HEK293T (cell line): ENCODE measurements at regions not wholly inside any gene's neighbourhood (a gene's known extent, or its start where the extent isn't known, plus 50 kb on each side); places are given as distances from the start of the nearest gene placed in this dataset.

Source experiments
- CTCF ChIA-PET: fragments of 350-600 bp; formaldehyde crosslinking; extraction: SDS; loops from one replicate; lab custom pipeline; 2021; ENCODE audit warnings: antibody characterized with exemption, inconsistent platforms; lab: Yijun Ruan, JAX
- POLR2A ChIA-PET: fragments of 350-600 bp; formaldehyde crosslinking; extraction: SDS; loops from one replicate; lab custom pipeline; 2020; ENCODE audit warnings: antibody characterized with exemption, inconsistent platforms; lab: Yijun Ruan, JAX
- DNase-seq: peaks from one replicate; pipeline ENCODE4 v3.0.0; 2012; ENCODE audit warnings: mixed read lengths; ENCODE audit errors: extremely low spot score
- ARNT ChIP-seq: fragments of 450-650 bp; IDR thresholded peaks from 2 replicates; pipeline ENCODE4 v1.6.1; 2017; ENCODE audit warnings: mild to moderate bottlenecking
- BHLHE40 ChIP-seq: fragments of 450-650 bp; IDR thresholded peaks from 2 replicates; pipeline ENCODE4 v1.6.1; 2016; ENCODE audit warnings: mild to moderate bottlenecking, moderate library complexity, borderline replicate concordance
- CTBP1 ChIP-seq: fragments of 450-650 bp; IDR thresholded peaks from 2 replicates; pipeline ENCODE4 v1.6.1; 2016; ENCODE audit warnings: borderline replicate concordance
- ELF4 ChIP-seq: fragments of 450-650 bp; IDR thresholded peaks from 2 replicates; pipeline ENCODE4 v1.6.1; 2017; ENCODE audit warnings: antibody characterized with exemption
- FOXA1 ChIP-seq: fragments of 450-650 bp; IDR thresholded peaks from 2 replicates; pipeline ENCODE4 v1.6.1; 2016; ENCODE audit warnings: mild to moderate bottlenecking
- FOXK2 ChIP-seq: fragments of 450-650 bp; IDR thresholded peaks from 2 replicates; pipeline ENCODE4 v1.6.1; 2016; ENCODE audit warnings: mild to moderate bottlenecking
- FOXM1 ChIP-seq: fragments of 450-650 bp; IDR thresholded peaks from 2 replicates; pipeline ENCODE4 v1.6.1; 2017; ENCODE audit warnings: mild to moderate bottlenecking, borderline replicate concordance
- HDGF ChIP-seq: fragments of 450-650 bp; IDR thresholded peaks from 2 replicates; pipeline ENCODE4 v1.6.1; 2017; ENCODE audit warnings: antibody characterized with exemption, borderline replicate concordance
- L3MBTL2 ChIP-seq: fragments of 450-650 bp; conservative IDR thresholded peaks from 2 replicates; pipeline ENCODE4 v1.6.1; 2016; ENCODE audit warnings: mild to moderate bottlenecking
- LEF1 ChIP-seq: fragments of 450-650 bp; IDR thresholded peaks from 2 replicates; pipeline ENCODE4 v1.6.1; 2017; ENCODE audit warnings: mild to moderate bottlenecking, borderline replicate concordance
- NFRKB ChIP-seq: fragments of 450-650 bp; IDR thresholded peaks from 2 replicates; pipeline ENCODE4 v1.6.1; 2016; ENCODE audit warnings: mild to moderate bottlenecking, moderate library complexity
- SP1 ChIP-seq: fragments of 450-650 bp; IDR thresholded peaks from 2 replicates; pipeline ENCODE4 v1.6.1; 2017
- SUZ12 ChIP-seq: fragments of 450-650 bp; IDR thresholded peaks from 2 replicates; pipeline ENCODE4 v1.6.1; 2016; ENCODE audit warnings: mild to moderate bottlenecking
- TARDBP ChIP-seq: fragments of 450-650 bp; IDR thresholded peaks from 2 replicates; pipeline ENCODE4 v1.6.1; 2016
- ZNF384 ChIP-seq: fragments of 450-650 bp; IDR thresholded peaks from 2 replicates; pipeline ENCODE4 v1.6.1; 2016
- TF ChIP-seq, protein P1 (sequence below): fragments of 450-650 bp; IDR thresholded peaks from 2 replicates; pipeline ENCODE4 v1.6.1; 2016

- DNase-seq: no peak
- ChIA-PET POLR2A (no interaction called here), CTCF (interaction anchor here (0.5 kb wide), 1 partner anchor 62 kb away, joined by 4 read pairs; no protein-coding TSS in a partner anchor)
- TF ChIP-seq FOXK2 (no peak), HDGF (no peak), CTBP1 (no peak), SP1 (no peak), ARNT (no peak), FOXM1 (no peak), LEF1 (no peak), L3MBTL2 (no peak), ELF4 (no peak), SUZ12 (no peak), TARDBP (no peak), ZNF384 (no peak), FOXA1 (no peak), BHLHE40 (no peak), NFRKB (no peak)
- TF ChIP-seq, protein P1, sequence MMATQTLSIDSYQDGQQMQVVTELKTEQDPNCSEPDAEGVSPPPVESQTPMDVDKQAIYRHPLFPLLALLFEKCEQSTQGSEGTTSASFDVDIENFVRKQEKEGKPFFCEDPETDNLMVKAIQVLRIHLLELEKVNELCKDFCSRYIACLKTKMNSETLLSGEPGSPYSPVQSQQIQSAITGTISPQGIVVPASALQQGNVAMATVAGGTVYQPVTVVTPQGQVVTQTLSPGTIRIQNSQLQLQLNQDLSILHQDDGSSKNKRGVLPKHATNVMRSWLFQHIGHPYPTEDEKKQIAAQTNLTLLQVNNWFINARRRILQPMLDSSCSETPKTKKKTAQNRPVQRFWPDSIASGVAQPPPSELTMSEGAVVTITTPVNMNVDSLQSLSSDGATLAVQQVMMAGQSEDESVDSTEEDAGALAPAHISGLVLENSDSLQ: no peak
Observed at GRCh38 chr3:70488131-70488530, 175.7 kb upstream of the MDFIC2 start.

DNA sequence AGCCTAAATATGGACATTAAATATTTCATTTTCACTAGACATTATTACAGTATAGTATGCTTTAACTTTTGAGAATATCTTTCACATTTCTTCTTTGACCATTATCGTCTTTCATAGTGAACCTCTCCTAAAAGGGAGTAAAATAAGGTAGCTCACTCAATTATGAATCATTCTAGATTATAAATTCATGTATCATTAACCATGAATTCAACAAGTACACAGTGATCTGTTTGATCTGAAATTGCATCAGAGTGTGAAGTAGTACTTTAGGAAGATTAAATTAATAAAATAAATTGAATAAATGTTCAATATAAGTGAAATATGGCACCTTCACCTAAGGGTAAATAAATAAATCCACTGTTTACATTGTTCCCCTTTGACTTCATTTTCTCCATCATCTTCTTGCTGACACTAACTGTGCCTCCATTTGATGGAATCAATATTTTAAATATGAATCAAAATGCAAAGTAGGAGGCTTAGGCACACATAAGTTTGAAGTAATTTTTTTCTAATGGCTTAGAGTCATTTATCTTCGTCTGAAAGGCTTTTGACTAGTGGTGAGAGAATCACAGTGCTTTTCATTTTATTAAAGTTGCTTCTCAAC, 174.1 kb upstream of the MDFIC2 start:
- ChIA-PET CTCF (no interaction called here), POLR2A (no interaction called here)
- TF ChIP-seq BHLHE40: no peak
- TF ChIP-seq FOXM1: no peak
- no peak for TF ChIP-seq SUZ12
- TF ChIP-seq SP1: no peak
- TF ChIP-seq, protein P1: no peak
- TF ChIP-seq FOXK2: no peak
- DNase-seq: no peak

DNA sequence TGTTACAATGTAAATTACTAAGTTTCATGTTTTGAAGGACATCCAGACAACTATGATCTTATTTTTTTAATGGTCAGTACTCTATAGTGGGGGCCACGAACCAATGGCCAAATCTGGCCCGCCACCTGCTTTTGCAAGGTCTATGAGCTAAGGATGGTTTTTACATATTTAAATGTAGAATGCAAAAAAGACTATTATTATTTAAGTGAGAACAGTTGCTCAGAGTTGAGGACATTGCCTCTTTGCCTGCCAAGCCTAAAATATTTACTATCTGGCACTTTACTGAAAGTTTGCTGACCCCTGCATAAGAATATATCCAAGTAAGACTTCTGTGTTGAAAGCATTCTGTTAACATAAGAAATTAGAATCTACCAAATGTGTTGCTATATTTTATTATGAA, 163.7 kb upstream of the MDFIC2 start:
- no peak for DNase-seq
- no peak for TF ChIP-seq ARNT
- no peak for TF ChIP-seq ZNF384
- no peak for TF ChIP-seq BHLHE40
- no peak for TF ChIP-seq SUZ12
- no peak for TF ChIP-seq HDGF
- TF ChIP-seq, protein P1: no peak
- no peak for TF ChIP-seq TARDBP
- TF ChIP-seq NFRKB: no peak
- no peak for TF ChIP-seq L3MBTL2
- ChIA-PET CTCF (no interaction called here), POLR2A (no interaction called here)

DNA sequence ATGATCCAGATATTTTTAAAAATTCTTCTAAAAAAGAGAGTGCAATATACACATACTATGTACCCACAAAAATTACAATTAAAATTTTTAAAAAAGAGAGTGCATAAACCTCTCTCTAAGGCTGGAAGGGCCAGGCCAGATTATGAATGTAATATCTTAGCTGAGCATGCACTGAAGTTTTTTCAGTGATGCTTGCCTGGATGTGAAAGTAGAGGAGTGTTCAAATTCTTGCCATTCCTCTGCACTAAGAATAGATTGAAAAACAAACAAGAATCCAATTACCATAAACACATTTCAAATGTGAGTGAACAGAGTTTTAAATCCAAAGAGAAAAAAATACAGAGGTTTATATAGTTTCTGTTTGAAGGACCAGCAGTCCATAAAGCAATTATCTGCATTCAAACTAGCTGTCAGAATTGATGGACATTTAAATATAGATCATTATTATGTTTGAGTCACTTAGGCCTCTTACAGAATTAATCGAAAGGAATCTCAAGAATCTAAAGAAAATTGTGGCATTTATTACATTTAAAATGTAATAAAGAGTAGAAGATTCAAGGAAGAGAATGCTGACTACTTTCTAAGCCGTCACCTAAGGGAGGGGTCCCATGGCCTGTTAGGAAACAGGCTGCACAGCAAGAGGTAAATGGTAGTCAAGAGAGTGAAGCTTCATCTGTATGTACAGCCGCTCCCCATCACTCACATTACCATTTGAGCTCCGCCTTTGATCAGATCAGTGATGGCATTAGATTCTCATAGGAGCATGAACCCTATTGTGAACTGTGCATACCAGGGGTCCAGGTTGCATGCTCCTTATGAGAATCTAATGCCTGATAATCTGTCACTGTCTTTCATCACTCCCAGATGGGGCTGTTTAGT, 159.3 kb upstream of the MDFIC2 start:
- ChIA-PET POLR2A (no interaction called here), CTCF (no interaction called here)
- TF ChIP-seq, protein P1: no peak
- TF ChIP-seq ELF4 (no peak), CTBP1 (no peak), SP1 (no peak), NFRKB (no peak), BHLHE40 (no peak), SUZ12 (no peak), LEF1 (no peak), FOXA1 (no peak), L3MBTL2 (no peak), ZNF384 (no peak), TARDBP (no peak), ARNT (no peak), FOXK2 (no peak), FOXM1 (no peak), HDGF (no peak)
- no peak for DNase-seq

- TF ChIP-seq L3MBTL2: no peak
- TF ChIP-seq FOXA1: no peak
- TF ChIP-seq SUZ12: no peak
- TF ChIP-seq LEF1: no peak
- no peak for TF ChIP-seq ZNF384
- no peak for TF ChIP-seq FOXM1
- no peak for TF ChIP-seq SP1
- no peak for TF ChIP-seq FOXK2
- TF ChIP-seq ELF4: no peak
- no peak for TF ChIP-seq BHLHE40
- TF ChIP-seq, protein P1: no peak
- no peak for TF ChIP-seq ARNT
- no peak for TF ChIP-seq HDGF
- TF ChIP-seq NFRKB: no peak
- TF ChIP-seq CTBP1: no peak
- TF ChIP-seq TARDBP: no peak
- POLR2A ChIA-PET: no interaction called here
- CTCF ChIA-PET: no interaction called here
- DNase-seq: no peak
Observed at GRCh38 chr3:70466096-70466495, 153.7 kb upstream of the MDFIC2 start.
